ENCODE measurements at regions not wholly inside any gene's neighbourhood (a gene's known extent, or its start where the extent isn't known, plus 50 kb on each side); places are given as distances from the start of the nearest gene placed in this dataset.

- no peak for TF ChIP-seq ESRRG (CRISPR knock-in tag; IDR thresholded peaks at IDR 0.05)
- no peak for TF ChIP-seq POU6F1 (CRISPR knock-in tag; IDR thresholded peaks at IDR 0.05; ENCODE audit: borderline replicate concordance, low read depth)
- TF ChIP-seq PPARA (CRISPR knock-in tag; IDR thresholded peaks at IDR 0.05; ENCODE audit: borderline replicate concordance): no peak
- TF ChIP-seq CSRNP3 (CRISPR knock-in tag; IDR thresholded peaks at IDR 0.05): no peak
- TF ChIP-seq CSDC2 (CRISPR knock-in tag; IDR thresholded peaks at IDR 0.05): no peak
- no peak for TF ChIP-seq RARB (CRISPR knock-in tag; IDR thresholded peaks at IDR 0.05)
- no peak for TF ChIP-seq TSHZ2 (CRISPR knock-in tag; IDR thresholded peaks at IDR 0.05)
- TF ChIP-seq TOX (CRISPR knock-in tag; IDR thresholded peaks at IDR 0.05; ENCODE audit: borderline replicate concordance): no peak
Observed at GRCh38 chr3:177673112-177673914, 476.0 kb upstream of the TBL1XR1 start.

Measured in SK-N-SH treated with all-trans-retinoic acid at 6 μM for 48 hours (cell line).